GM12878 (cell line): ENCODE measurements at regions not wholly inside any gene's neighbourhood (a gene's known extent, or its start where the extent isn't known, plus 50 kb on each side); places are given as distances from the start of the nearest gene placed in this dataset.

ENCODE experiments used
- ATAC-seq: fragments of 200-7000 bp; cut with Tn5 transposase; 3 replicates; pipeline ENCODE4 v1.9.1; 2020; ENCODE audit warnings: mild to moderate bottlenecking, moderate library complexity
- BruUV-seq: library from RNA; stranded (reverse); fragments of 400-500 nt; replicated peaks from 2 replicates; lab custom pipeline; 2021; lab: Mats Ljungman, UMichigan
- CTCF ChIA-PET: fragments of 300-600 bp; sonication (Branson Sonifier 250); formaldehyde crosslinking; extraction: SDS; loops from one replicate; lab custom pipeline; 2021; ENCODE audit warnings: inconsistent platforms; lab: Yijun Ruan, JAX
- POLR2A ChIA-PET: fragments of 350-600 bp; formaldehyde crosslinking; extraction: SDS; loops from one replicate; lab custom pipeline; 2021; ENCODE audit warnings: inconsistent platforms; lab: Charles Lee
- RAD21 ChIA-PET: fragments of 300-600 bp; sonication (Branson Sonifier 250); formaldehyde crosslinking; loops from one replicate; lab custom pipeline; 2023; ENCODE audit warnings: antibody characterized with exemption; ENCODE audit not compliant: unreplicated experiment; lab: Charles Lee
- SMC1A ChIA-PET: fragments of 300-600 bp; sonication (Branson Sonifier 250); formaldehyde crosslinking; loops from one replicate; lab custom pipeline; 2023; ENCODE audit not compliant: unreplicated experiment, uncharacterized antibody; lab: Charles Lee
- DNase-seq: peaks from one replicate; pipeline ENCODE4 v3.0.0-alpha.2; 2011; ENCODE audit warnings: low read depth, low spot score
- FAIRE-seq: peaks from 3 replicates; lab custom pipeline; 2011; peaks lifted over from hg19 to GRCh38; lab: Jason Lieb, UNC
- H2AFZ ChIP-seq: 2 replicates; pipeline ENCODE4 v1.6.0; 2011; ENCODE audit warnings: low read depth, low read length, control low read depth; ENCODE audit not compliant: control insufficient read depth
- H3K27ac ChIP-seq: 2 replicates; pipeline ENCODE4 v1.5.1; 2011; ENCODE audit warnings: control low read depth; ENCODE audit not compliant: control insufficient read depth, insufficient read depth
- H3K27me3 ChIP-seq, 2 experiments: replicated peaks in 1 of 2; 2 replicates each; pipeline versions ENCODE4 v1.6.0 to v1.6.1; 2011; ENCODE audit warnings: low read length in 1 of 2; ENCODE audit not compliant: control insufficient read depth in 2 of 2, insufficient read depth in 2 of 2
- H3K36me3 ChIP-seq, 2 experiments: 2 replicates each; pipeline ENCODE4 v1.5.1; 2011; ENCODE audit warnings: low read length in 1 of 2; ENCODE audit not compliant: control insufficient read depth in 2 of 2, insufficient read depth in 2 of 2
- H3K4me1 ChIP-seq: 2 replicates; pipeline ENCODE4 v1.6.1; 2011; ENCODE audit warnings: mild to moderate bottlenecking, low read length, moderate library complexity, mixed read lengths; ENCODE audit not compliant: control insufficient read depth, insufficient read depth
- H3K4me2 ChIP-seq: 2 replicates; pipeline ENCODE4 v1.6.0; 2011; ENCODE audit warnings: control low read depth; ENCODE audit not compliant: control insufficient read depth, insufficient read depth
- H3K4me3 ChIP-seq: fragments of 200-600 bp; sonication (generic); 2 replicates; pipeline ENCODE4 v1.5.1; 2016
- H3K79me2 ChIP-seq: 2 replicates; pipeline ENCODE4 v1.6.0; 2011; ENCODE audit warnings: low read length; ENCODE audit not compliant: control insufficient read depth, insufficient read depth
- H3K9ac ChIP-seq: 2 replicates; pipeline ENCODE4 v1.8.0; 2011; ENCODE audit warnings: low read length, control low read depth, mixed read lengths; ENCODE audit not compliant: control insufficient read depth, insufficient read depth
- H3K9me3 ChIP-seq: replicated peaks from 3 replicates; pipeline ENCODE4 v1.5.1; 2011; ENCODE audit warnings: mild to moderate bottlenecking, low read length; ENCODE audit not compliant: control insufficient read depth, insufficient read depth
- H4K20me1 ChIP-seq: 2 replicates; pipeline ENCODE4 v1.6.0; 2011; ENCODE audit not compliant: control insufficient read depth, insufficient read depth
- BACH1 ChIP-seq: fragments of 450-650 bp; IDR thresholded peaks from 2 replicates; pipeline ENCODE4 v1.6.1; 2017; ENCODE audit warnings: mild to moderate bottlenecking, borderline replicate concordance
- E4F1 ChIP-seq: fragments of 450-650 bp; IDR thresholded peaks from 2 replicates; pipeline ENCODE4 v1.6.1; 2018; ENCODE audit warnings: borderline replicate concordance, mild to moderate bottlenecking; ENCODE audit not compliant: partially characterized antibody
- FOS ChIP-seq: IDR thresholded peaks from 3 replicates; pipeline ENCODE4 v1.6.1; 2011; ENCODE audit warnings: borderline replicate concordance; ENCODE audit not compliant: insufficient read length; ENCODE audit errors: extremely low read depth
- JUND ChIP-seq: IDR thresholded peaks from 2 replicates; pipeline ENCODE4 v1.6.1; 2012; ENCODE audit warnings: low read depth, mild to moderate bottlenecking, low read length, improper control_type of control experiment, moderate library complexity
- SKIL ChIP-seq: fragments of 450-650 bp; IDR thresholded peaks from 2 replicates; pipeline ENCODE4 v1.6.1; 2017; ENCODE audit warnings: mild to moderate bottlenecking, low read depth, inconsistent platforms; ENCODE audit not compliant: poor library complexity, severe bottlenecking
- SREBF1 ChIP-seq: IDR thresholded peaks from 2 replicates; pipeline ENCODE4 v1.6.1; 2012; ENCODE audit warnings: mild to moderate bottlenecking, low read length
- ZSCAN29 ChIP-seq: fragments of 450-650 bp; IDR thresholded peaks from 2 replicates; pipeline ENCODE4 v1.6.1; 2017; ENCODE audit warnings: mild to moderate bottlenecking, moderate library complexity
- WGBS: methylation state at CpG from one replicate; pipeline ENCODE4 v1.1.6; 2016; ENCODE audit warnings: low lambda C conversion rate; ENCODE audit not compliant: insufficient replicate concordance, insufficient coverage; ENCODE audit errors: missing lambda C conversion rate; 5-methylcytosine and 5-hydroxymethylcytosine counted together
- in situ Hi-C: fragments of 300-500 bp; cut with MboI; formaldehyde crosslinking; loops from 9 replicates; pipeline ENCODE4 v1.14.3; 2018; ENCODE audit warnings: mixed read lengths
- intact Hi-C: fragments of 100-400 bp; cut with micrococcal nuclease; formaldehyde crosslinking; loops from one replicate; pipeline ENCODE4 v1.14.2; 2022; ENCODE audit not compliant: unreplicated experiment

- ChIA-PET RAD21 (no interaction called here), POLR2A (no interaction called here), CTCF (no interaction called here), SMC1A (interaction anchor here (0.6 kb wide), 1 partner anchor 75 kb away, joined by 3 read pairs; no protein-coding TSS in a partner anchor)
- DNase-seq (no peak), ATAC-seq (no peak), FAIRE-seq (no peak)
- Histone ChIP-seq H3K79me2 (no peaks in the 10 kb centered on the region), H3K36me3 (no peaks in the 10 kb centered on the region), H3K4me1 (no peaks in the 10 kb centered on the region), H2AFZ (no peak overlapping the region), H3K4me2 (no peak overlapping the region), H3K4me3 (no peak overlapping the region), H3K27ac (no peak overlapping the region), H4K20me1 (no peaks in the 10 kb centered on the region), H3K9ac (no peak overlapping the region), H3K27me3 (no peaks in the 10 kb centered on the region), H3K9me3 (no peaks in the 10 kb centered on the region)
- WGBS = 11% methylated on average over 4 of the region's 4 CpGs
- TF ChIP-seq BACH1 = no peak
- intact Hi-C loops (no loop called here), in situ Hi-C loops (no loop called here)
- BruUV-seq = no TSS peak
Measured at GRCh38 chr2:56474412-56475158, 290.8 kb downstream of the CCDC85A start.

GRCh38 chr2:56475191-56475590 is 291.4 kb downstream of the CCDC85A start:
- Histone ChIP-seq H3K4me3 (no peak overlapping the region), H3K4me2 (no peak overlapping the region), H3K79me2 (no peaks in the 10 kb centered on the region), H3K27me3 (no peaks in the 10 kb centered on the region), H3K9me3 (no peaks in the 10 kb centered on the region), H3K27ac (no peak overlapping the region), H4K20me1 (no peaks in the 10 kb centered on the region), H3K36me3 (no peaks in the 10 kb centered on the region), H3K9ac (no peak overlapping the region), H2AFZ (no peak overlapping the region), H3K4me1 (no peaks in the 10 kb centered on the region)
- ATAC-seq (no peak), DNase-seq (no peak), FAIRE-seq (no peak)
- ChIA-PET SMC1A (no interaction called here), CTCF (no interaction called here), POLR2A (no interaction called here), RAD21 (no interaction called here)
- no TSS peak for BruUV-seq
- intact Hi-C loops (no loop called here), in situ Hi-C loops (no loop called here)
- 0% methylated on average over 2 of the region's 2 CpGs for WGBS
- TF ChIP-seq SKIL (no peak), E4F1 (no peak), FOS (no peak), JUND (no peak), SREBF1 (no peak), ZSCAN29 (no peak)
